Esophagus squamous epithelium (tissue), 4 donors: ENCODE measurements at regions not wholly inside any gene's neighbourhood (a gene's known extent, or its start where the extent isn't known, plus 50 kb on each side); places are given as distances from the start of the nearest gene placed in this dataset.

Experiments used
- POLR2A ChIP-seq, 4 donors: fragments of 450-650 bp; IDR thresholded peaks; one replicate each; pipeline ENCODE4 v1.6.1; 2017; ENCODE audit warnings: antibody characterized with exemption in 4 of 4, mild to moderate bottlenecking in 4 of 4, moderate library complexity in 3 of 4
- TF ChIP-seq, protein P1 (sequence below), 6 experiments: fragments of 450-650 bp in 4 of 6; fragments of 200-600 bp in 2 of 6; sonication (generic) in 2 of 6; IDR thresholded peaks; one replicate each; pipeline ENCODE4 v1.5.1; 2016 to 2019; ENCODE audit warnings: antibody characterized with exemption in 6 of 6, mild to moderate bottlenecking in 4 of 6, moderate library complexity in 4 of 6

DNA sequence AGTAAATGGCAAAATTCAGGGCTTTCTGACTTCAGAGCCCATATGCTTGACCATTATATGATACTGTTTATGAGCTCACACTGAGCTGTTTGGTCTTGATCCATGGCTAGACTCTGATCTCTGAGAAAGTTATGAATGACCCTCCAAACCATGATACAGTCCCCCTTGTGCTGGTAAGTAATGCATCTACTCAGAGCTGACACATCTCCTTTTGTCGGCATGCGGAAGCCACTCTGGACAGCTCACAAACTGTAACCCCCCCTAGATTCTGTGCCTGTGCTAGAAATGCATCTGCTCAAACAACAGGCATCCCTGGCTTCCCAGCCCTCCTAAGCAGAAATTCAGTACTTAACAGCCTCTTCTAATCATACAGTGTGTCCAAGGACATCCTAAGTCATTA is 150.8 kb upstream of the RAG2 start:
- TF ChIP-seq, protein P1, sequence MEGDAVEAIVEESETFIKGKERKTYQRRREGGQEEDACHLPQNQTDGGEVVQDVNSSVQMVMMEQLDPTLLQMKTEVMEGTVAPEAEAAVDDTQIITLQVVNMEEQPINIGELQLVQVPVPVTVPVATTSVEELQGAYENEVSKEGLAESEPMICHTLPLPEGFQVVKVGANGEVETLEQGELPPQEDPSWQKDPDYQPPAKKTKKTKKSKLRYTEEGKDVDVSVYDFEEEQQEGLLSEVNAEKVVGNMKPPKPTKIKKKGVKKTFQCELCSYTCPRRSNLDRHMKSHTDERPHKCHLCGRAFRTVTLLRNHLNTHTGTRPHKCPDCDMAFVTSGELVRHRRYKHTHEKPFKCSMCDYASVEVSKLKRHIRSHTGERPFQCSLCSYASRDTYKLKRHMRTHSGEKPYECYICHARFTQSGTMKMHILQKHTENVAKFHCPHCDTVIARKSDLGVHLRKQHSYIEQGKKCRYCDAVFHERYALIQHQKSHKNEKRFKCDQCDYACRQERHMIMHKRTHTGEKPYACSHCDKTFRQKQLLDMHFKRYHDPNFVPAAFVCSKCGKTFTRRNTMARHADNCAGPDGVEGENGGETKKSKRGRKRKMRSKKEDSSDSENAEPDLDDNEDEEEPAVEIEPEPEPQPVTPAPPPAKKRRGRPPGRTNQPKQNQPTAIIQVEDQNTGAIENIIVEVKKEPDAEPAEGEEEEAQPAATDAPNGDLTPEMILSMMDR (IDR thresholded peaks at IDR 0.05) = no peak
- TF ChIP-seq POLR2A (IDR thresholded peaks at IDR 0.05) = no peak
